Vagina (tissue), 2 donors: ENCODE measurements at regions not wholly inside any gene's neighbourhood (a gene's known extent, or its start where the extent isn't known, plus 50 kb on each side); places are given as distances from the start of the nearest gene placed in this dataset.

Experiments
- POLR2A ChIP-seq, 2 donors: fragments of 450-650 bp; IDR thresholded peaks; one replicate each; pipeline ENCODE4 v1.6.1; 2017; ENCODE audit warnings: antibody characterized with exemption in 2 of 2, mild to moderate bottlenecking in 2 of 2, moderate library complexity in 2 of 2
- POLR2AphosphoS5 ChIP-seq, 2 donors: sonication (generic); formaldehyde crosslinking; IDR thresholded peaks; one replicate each; pipeline ENCODE4 v1.9.0; 2017; ENCODE audit warnings: antibody characterized with exemption in 2 of 2, mild to moderate bottlenecking in 2 of 2, low read depth in 1 of 2; ENCODE audit not compliant: insufficient read depth in 1 of 2
- TF ChIP-seq, protein P1 (sequence below), 3 experiments: fragments of 450-650 bp in 2 of 3; fragments of 200-600 bp in 1 of 3; sonication (generic) in 1 of 3; IDR thresholded peaks; one replicate each; pipeline ENCODE4 v1.5.1; 2017 to 2019; ENCODE audit warnings: antibody characterized with exemption in 3 of 3, mild to moderate bottlenecking in 2 of 3, moderate library complexity in 2 of 3

DNA sequence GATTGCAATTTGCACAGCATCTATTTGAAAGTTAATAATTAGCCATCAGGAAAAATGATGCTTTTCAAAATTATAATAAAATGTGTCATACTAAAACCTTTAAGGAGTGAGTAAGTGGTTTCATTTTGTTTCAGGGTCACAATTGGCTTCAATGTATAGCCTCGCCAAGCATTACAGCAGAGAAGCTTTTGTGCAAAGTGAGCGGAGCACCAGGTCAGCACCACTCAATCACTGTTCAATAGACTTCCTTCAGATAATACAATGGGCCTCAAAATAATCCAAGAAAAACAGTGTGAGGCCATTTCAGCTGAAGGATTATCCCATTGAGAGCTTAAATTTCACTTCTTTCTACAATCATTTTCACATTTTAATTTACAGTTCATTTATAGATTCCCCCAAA is 409.2 kb upstream of the SLIT2 start:
- no peak for TF ChIP-seq POLR2A (IDR thresholded peaks at IDR 0.05)
- TF ChIP-seq, protein P1, sequence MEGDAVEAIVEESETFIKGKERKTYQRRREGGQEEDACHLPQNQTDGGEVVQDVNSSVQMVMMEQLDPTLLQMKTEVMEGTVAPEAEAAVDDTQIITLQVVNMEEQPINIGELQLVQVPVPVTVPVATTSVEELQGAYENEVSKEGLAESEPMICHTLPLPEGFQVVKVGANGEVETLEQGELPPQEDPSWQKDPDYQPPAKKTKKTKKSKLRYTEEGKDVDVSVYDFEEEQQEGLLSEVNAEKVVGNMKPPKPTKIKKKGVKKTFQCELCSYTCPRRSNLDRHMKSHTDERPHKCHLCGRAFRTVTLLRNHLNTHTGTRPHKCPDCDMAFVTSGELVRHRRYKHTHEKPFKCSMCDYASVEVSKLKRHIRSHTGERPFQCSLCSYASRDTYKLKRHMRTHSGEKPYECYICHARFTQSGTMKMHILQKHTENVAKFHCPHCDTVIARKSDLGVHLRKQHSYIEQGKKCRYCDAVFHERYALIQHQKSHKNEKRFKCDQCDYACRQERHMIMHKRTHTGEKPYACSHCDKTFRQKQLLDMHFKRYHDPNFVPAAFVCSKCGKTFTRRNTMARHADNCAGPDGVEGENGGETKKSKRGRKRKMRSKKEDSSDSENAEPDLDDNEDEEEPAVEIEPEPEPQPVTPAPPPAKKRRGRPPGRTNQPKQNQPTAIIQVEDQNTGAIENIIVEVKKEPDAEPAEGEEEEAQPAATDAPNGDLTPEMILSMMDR (IDR thresholded peaks at IDR 0.05), result no peak
- TF ChIP-seq POLR2AphosphoS5 (IDR thresholded peaks at IDR 0.05; ENCODE audit: insufficient read depth in 1 of 2, low read depth in 1 of 2), result no peak
